Right cardiac atrium (tissue), 5 donors: ENCODE measurements at regions not wholly inside any gene's neighbourhood (a gene's known extent, or its start where the extent isn't known, plus 50 kb on each side); places are given as distances from the start of the nearest gene placed in this dataset.
"Not testable (repeated sequence)": the region's sequence is repeated elsewhere in the genome, so short reads cannot be mapped to it uniquely, and the experiment has no call there.

Experiments
- ATAC-seq, 2 donors: fragments of 200-7000 bp; cut with Tn5 transposase; one replicate each; pipeline versions ENCODE4 v1.8.0 to v1.9.1; 2020; ENCODE audit warnings: moderate library complexity in 2 of 2, mild to moderate bottlenecking in 1 of 2
- DNase-seq, 3 donors: peaks; one replicate each; pipeline ENCODE4 v3.0.0-alpha.2; 2020
- H3K27ac ChIP-seq: one replicate; pipeline ENCODE4 v1.5.1; 2013; ENCODE audit warnings: mild to moderate bottlenecking, low read length, control low read depth, moderate library complexity
- H3K27me3 ChIP-seq: one replicate; pipeline ENCODE4 v1.6.1; 2013; ENCODE audit not compliant: control insufficient read depth, insufficient read depth
- H3K4me1 ChIP-seq: one replicate; pipeline ENCODE4 v1.6.1; 2013; ENCODE audit warnings: low read length; ENCODE audit not compliant: control insufficient read depth, insufficient read depth
- H3K4me3 ChIP-seq: one replicate; pipeline ENCODE4 v1.5.1; 2013; ENCODE audit warnings: low read length, control low read depth
- H3K9me3 ChIP-seq: one replicate; pipeline ENCODE4 v1.6.1; 2013; ENCODE audit warnings: low read length; ENCODE audit not compliant: control insufficient read depth
- WGBS: extraction: QIAGEN DNeasy Blood & Tissue Kit; methylation state at CpG from one replicate; pipeline ENCODE4 v1.1.7; 2013; 5-methylcytosine and 5-hydroxymethylcytosine counted together
- intact Hi-C, 4 donors: fragments of 100-400 bp; cut with DNase I; formaldehyde crosslinking; loops; one replicate each; pipeline versions ENCODE4 v1.11.0 to v1.14.0; 2022 to 2023
- donor health status: healthy with polysubstance abuse.
- donor health status: DM: no; HTN: yes; CAD: no.
- donor health status: DM: no; HTN: no; CAD: no.
- donor health status: DM: no; HTN: yes; CAD: no; lungs with severe emphysema.
- donor health status: DM: yes; HTN: yes; CAD: no.

- H3K27ac ChIP-seq, H3K4me3 ChIP-seq, ATAC-seq, intact Hi-C loops, H3K27me3 ChIP-seq, H3K4me1 ChIP-seq, H3K9me3 ChIP-seq: not testable (repeated sequence)
- WGBS: 90% methylated on average over 20 of the region's 20 CpGs
- DNase-seq: peak in 1 of 3 donors; percentile 18
Measured at GRCh38 chr5:86731319-86732117, 113.8 kb downstream of the COX7C start.

GRCh38 chr5:86735370-86735769 lies 117.6 kb downstream of the COX7C start:
- H3K9me3 ChIP-seq: peaks cover 1% of the 10 kb centered on the region
- WGBS: 86% methylated on average over 2 of the region's 2 CpGs

GRCh38 chr5:86737579-86737978 lies 119.8 kb downstream of the COX7C start:
- Histone ChIP-seq H3K9me3 (peaks cover 1% of the 10 kb centered on the region), H3K4me1 (no peaks in the 10 kb centered on the region), H3K27me3 (no peaks in the 10 kb centered on the region), H3K4me3 (no peak overlapping the region), H3K27ac (no peak overlapping the region)
- ATAC-seq (no peak), DNase-seq (no peak)
- 72% methylated on average over 1 of the region's 1 CpG for WGBS
- intact Hi-C loops: no loop called here

More at GRCh38 chr5:86735370-86735769, 117.6 kb downstream of the COX7C start:
- Histone ChIP-seq H3K27ac (no peak overlapping the region), H3K4me1 (no peaks in the 10 kb centered on the region), H3K27me3 (no peaks in the 10 kb centered on the region), H3K4me3 (no peak overlapping the region)
- DNase-seq: no peak
- intact Hi-C loops: no loop called here
- no peak for ATAC-seq

GRCh38 chr5:86748538-86749105 lies 130.9 kb downstream of the COX7C start:
- Histone ChIP-seq H3K27me3 (no peaks in the 10 kb centered on the region), H3K4me1 (no peaks in the 10 kb centered on the region), H3K27ac (no peak overlapping the region), H3K9me3 (no peaks in the 10 kb centered on the region), H3K4me3 (no peak overlapping the region)
- no peak for DNase-seq
- WGBS: 50% methylated on average over 3 of the region's 3 CpGs
- intact Hi-C loops: no loop called here
- no peak for ATAC-seq

- no peak for ATAC-seq
- intact Hi-C loops: no loop called here
- Histone ChIP-seq H3K27me3 (no peaks in the 10 kb centered on the region), H3K27ac (no peak overlapping the region), H3K9me3 (no peaks in the 10 kb centered on the region), H3K4me1 (no peaks in the 10 kb centered on the region), H3K4me3 (no peak overlapping the region)
- no peak for DNase-seq
Measured at GRCh38 chr5:86749841-86750240, 132.1 kb downstream of the COX7C start.

- no peak for DNase-seq
- intact Hi-C loops: no loop called here
- WGBS: 95% methylated on average over 1 of the region's 1 CpG
- Histone ChIP-seq H3K4me1 (no peaks in the 10 kb centered on the region), H3K4me3 (no peak overlapping the region), H3K9me3 (no peaks in the 10 kb centered on the region), H3K27me3 (no peaks in the 10 kb centered on the region), H3K27ac (no peak overlapping the region)
- no peak for ATAC-seq
Measured at GRCh38 chr5:86756839-86757238, 139.1 kb downstream of the COX7C start.

GRCh38 chr5:86757824-86758223 lies 140.1 kb downstream of the COX7C start:
- WGBS: 31% methylated on average over 5 of the region's 5 CpGs
- DNase-seq (no peak), ATAC-seq (no peak)
- no peaks in the 10 kb centered on the region for H3K4me1 ChIP-seq
- intact Hi-C loops: no loop called here
- no peaks in the 10 kb centered on the region for H3K9me3 ChIP-seq
- no peak overlapping the region for H3K27ac ChIP-seq
- no peaks in the 10 kb centered on the region for H3K27me3 ChIP-seq
- no peak overlapping the region for H3K4me3 ChIP-seq

GRCh38 chr5:86760661-86761060 lies 142.9 kb downstream of the COX7C start:
- H3K4me3 ChIP-seq: no peak overlapping the region
- no peaks in the 10 kb centered on the region for H3K27me3 ChIP-seq
- intact Hi-C loops: no loop called here
- ATAC-seq (no peak), DNase-seq (no peak)
- no peaks in the 10 kb centered on the region for H3K9me3 ChIP-seq
- WGBS: 37% methylated on average over 2 of the region's 2 CpGs
- H3K27ac ChIP-seq: no peak overlapping the region
- H3K4me1 ChIP-seq: no peaks in the 10 kb centered on the region

- Histone ChIP-seq H3K4me3 (no peak overlapping the region), H3K27me3 (no peaks in the 10 kb centered on the region), H3K4me1 (no peaks in the 10 kb centered on the region), H3K9me3 (peaks cover 2% of the 10 kb centered on the region), H3K27ac (no peak overlapping the region)
- 81% methylated on average over 1 of the region's 1 CpG for WGBS
- ATAC-seq: no peak
- no peak for DNase-seq
- intact Hi-C loops: no loop called here
Measured at GRCh38 chr5:86763929-86764328, 146.2 kb downstream of the COX7C start.

GRCh38 chr5:86765778-86766502 lies 148.2 kb downstream of the COX7C start:
- WGBS: 67% methylated on average over 3 of the region's 3 CpGs
- H3K4me1 ChIP-seq: no peaks in the 10 kb centered on the region
- no peak for ATAC-seq

GRCh38 chr5:86768699-86769202 lies 151.0 kb downstream of the COX7C start:
- 91% methylated on average over 2 of the region's 2 CpGs for WGBS
- ATAC-seq: no peak
- no peak overlapping the region for H3K27ac ChIP-seq
- H3K4me3 ChIP-seq: no peak overlapping the region
- intact Hi-C loops: no loop called here
- H3K9me3 ChIP-seq: peaks cover 2% of the 10 kb centered on the region
- no peaks in the 10 kb centered on the region for H3K27me3 ChIP-seq
- DNase-seq: no peak
- H3K4me1 ChIP-seq: no peaks in the 10 kb centered on the region

More at GRCh38 chr5:86765778-86766502, 148.2 kb downstream of the COX7C start:
- H3K27me3 ChIP-seq: no peaks in the 10 kb centered on the region
- no peak for DNase-seq
- peaks cover 2% of the 10 kb centered on the region for H3K9me3 ChIP-seq
- H3K4me3 ChIP-seq: no peak overlapping the region
- no peak overlapping the region for H3K27ac ChIP-seq
- intact Hi-C loops: no loop called here
